ENCODE measurements at regions not wholly inside any gene's neighbourhood (a gene's known extent, or its start where the extent isn't known, plus 50 kb on each side); places are given as distances from the start of the nearest gene placed in this dataset.

GRCh38 chr1:34701326-34702060 lies 53.4 kb upstream of the GJB5 start:
- DNase-seq (ENCODE audit: low spot score): no peak

All from SW480 (cell line).